ENCODE measurements at regions not wholly inside any gene's neighbourhood (a gene's known extent, or its start where the extent isn't known, plus 50 kb on each side); places are given as distances from the start of the nearest gene placed in this dataset.

DNA sequence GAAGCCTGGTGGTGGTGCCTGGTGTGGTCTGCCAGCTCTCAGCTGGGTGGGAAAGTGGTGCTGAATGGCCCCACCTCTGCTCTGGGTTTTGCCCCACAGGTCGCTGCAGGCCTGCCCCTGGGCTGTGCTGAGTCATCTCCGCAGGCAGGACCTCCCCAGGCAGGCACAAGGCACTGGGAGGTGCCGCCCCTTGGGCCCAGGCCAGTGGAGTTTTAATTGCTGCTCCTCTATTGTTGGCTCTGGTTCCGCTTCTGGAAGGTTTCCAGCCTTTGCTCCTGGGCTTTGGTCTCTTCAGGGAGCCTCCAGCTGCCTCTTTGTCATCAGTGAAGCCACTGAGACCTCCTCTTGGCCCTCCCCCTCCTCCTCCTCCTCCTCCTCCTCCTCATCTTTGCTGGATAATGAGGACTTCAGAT is 180.3 kb upstream of the GRB10 start:
- DNase-seq = no peak

DNA sequence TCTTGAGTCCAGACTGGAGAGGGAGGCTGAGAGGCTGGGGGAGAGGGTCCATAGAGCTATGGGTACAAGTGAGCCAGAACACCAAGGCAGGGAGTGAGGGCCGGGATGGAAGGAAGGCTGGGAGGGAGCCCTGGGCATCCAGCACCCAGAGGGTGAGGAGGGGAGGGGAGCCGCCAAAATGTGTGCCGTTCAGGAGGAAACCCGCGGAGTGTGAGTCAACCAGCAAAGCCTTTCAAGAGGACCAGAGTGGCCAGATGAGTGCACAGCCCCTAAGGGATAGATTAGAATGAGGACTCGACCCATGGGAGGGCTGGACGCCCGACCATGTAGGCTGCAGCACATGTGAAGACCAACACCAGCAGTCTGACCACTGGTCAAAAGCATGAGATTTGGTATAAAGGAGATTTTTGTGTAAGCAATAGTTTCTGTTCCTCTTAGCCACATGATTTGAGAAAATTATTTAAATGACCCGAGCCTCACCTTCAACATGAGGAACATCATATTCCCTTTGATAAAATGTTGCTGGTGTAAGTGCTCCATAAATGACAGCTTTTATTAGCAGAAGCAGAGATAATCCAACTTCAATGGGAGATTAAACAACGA is 179.7 kb upstream of the GRB10 start:
- no peak for DNase-seq

DNA sequence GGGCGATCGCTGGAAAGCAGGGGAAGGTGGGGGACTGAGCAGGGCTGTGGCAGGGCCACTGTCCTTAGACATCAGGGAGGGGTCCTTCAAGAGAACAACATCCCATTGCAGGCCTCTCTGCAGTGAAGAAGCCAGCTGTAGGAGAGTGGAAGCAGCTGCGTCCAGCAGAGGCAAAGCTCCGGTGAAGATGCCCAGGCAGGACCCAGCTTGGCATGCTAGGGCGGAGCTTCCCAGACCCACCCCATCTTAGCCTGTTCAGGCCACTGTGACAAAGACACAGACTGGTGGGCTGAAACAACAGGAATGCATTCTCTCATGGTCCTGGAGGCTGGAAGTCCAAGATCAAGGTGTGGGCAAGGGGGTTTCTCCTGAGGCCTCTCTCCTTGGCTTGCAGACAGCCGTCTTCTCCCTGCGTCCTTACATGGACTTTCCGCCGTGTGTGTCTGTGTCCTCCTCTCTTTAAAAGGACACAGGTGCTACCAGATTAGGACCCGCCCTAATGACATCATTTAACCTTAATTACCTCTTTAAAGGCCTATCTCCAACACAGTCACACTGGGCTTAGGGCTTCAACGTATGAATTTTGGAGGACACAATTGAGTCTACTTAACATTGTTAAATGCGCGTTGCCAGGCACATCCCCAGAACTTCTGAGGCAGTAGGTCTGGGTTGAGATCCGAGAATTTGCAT is 178.1 kb upstream of the GRB10 start:
- DNase-seq = no peak

DNA sequence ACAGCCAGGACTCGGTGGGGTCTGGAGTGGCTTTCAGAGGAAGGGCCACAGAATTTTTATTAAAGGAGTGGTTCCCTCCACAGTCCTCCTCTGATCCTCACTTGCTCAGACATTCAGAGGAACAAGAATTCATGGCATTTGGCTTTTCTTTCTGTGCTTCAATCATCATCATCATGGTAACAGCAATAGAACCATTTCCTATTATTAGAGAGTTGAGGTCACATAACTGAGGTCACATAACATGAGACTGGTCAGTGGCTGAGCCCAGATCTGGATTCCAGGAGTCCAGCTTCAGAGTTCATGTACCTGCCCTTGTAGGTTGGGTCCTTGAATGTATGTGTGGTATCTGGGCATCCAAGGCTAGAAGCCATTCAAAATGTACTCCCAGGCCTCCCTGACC is 177.3 kb upstream of the GRB10 start:
- DNase-seq = no peak

DNA sequence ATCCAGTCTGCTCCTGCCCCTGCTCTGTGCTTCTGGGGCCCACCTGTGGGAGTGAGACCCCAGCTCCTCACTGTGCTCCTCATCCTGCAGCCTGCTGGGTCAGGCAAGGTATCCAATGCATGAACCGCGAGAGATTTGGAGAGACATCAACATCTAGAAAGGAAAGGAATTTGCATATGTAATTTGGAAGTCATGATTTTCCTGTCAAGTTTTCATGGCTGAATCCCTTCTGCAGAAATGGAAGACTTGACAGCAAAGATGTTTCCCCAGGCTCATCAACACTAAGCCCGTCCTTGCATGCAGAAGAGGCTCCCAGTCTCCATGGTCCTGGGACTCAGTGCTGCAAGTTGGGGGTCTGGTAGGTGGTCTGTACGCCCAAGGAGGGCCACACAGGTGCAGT is 176.9 kb upstream of the GRB10 start:
- DNase-seq = no peak

DNA sequence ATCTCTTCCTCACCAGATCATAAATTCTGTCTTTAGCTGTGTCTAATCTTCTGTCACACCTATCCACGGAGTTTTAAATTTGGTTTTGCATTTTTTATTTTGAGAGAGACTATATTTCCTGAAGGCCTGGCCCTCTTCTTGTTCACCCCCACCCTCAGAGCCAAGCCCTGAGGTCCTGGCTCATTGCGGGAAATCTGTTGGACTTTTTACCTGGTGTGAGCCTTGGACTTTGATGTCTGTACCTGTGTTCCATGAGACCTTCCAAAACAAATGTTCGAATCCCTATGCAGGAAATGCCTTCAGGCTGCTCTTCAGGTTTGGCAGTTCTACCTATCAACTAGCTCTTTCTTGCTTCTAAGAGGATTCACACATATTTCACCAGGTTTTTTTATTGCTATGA is 175.2 kb upstream of the GRB10 start:
- no peak for DNase-seq

- no peak for DNase-seq
Observed at GRCh38 chr7:50957431-50957830, 174.7 kb upstream of the GRB10 start.

GRCh38 chr7:50956522-50957155 is 173.9 kb upstream of the GRB10 start:
- no peak for DNase-seq

DNA sequence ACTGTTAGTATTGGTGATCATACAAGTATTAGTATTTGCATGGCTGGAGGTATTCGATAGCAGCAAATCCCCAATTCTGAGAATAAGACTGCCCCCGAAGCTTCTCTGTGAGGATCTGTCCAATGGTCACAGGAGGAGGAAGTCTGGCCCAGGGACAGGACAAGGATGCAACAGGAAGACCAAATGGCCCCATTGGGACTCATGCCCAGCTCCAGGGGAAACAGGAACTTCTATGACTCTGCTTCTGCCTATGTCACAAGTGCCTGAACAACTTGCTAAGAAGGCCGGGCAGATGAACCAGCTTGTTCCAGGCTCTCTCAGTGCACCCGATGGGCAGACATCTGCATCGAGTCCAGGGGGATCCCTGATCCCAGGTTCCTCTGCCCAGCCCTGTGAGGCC is 172.0 kb upstream of the GRB10 start:
- DNase-seq = no peak

GRCh38 chr7:50954245-50954644 is 171.5 kb upstream of the GRB10 start:
- no peak for DNase-seq

- no peak for DNase-seq
Observed at GRCh38 chr7:50953820-50954219, 171.1 kb upstream of the GRB10 start.

GRCh38 chr7:50953303-50953702 is 170.6 kb upstream of the GRB10 start:
- DNase-seq = no peak

DNA sequence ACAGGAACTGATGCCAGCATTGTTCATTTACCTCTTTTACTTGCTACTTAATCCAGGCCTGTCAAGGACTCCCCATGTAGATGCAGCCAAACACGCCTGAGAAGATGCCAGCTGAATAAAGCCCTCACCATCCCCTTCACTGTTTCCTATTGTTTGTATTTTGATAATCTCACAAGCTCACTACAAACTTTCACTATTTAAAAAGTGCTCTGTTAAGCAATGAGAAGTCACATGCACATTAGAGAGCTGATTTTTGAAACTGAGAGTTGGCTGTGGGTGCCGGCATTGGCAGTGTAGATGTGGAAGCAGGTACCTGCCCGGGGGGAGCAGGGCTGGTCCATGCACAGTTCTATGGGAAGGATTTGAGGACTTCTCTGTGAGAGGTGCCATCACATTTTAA is 169.8 kb upstream of the GRB10 start:
- no peak for DNase-seq

DNA sequence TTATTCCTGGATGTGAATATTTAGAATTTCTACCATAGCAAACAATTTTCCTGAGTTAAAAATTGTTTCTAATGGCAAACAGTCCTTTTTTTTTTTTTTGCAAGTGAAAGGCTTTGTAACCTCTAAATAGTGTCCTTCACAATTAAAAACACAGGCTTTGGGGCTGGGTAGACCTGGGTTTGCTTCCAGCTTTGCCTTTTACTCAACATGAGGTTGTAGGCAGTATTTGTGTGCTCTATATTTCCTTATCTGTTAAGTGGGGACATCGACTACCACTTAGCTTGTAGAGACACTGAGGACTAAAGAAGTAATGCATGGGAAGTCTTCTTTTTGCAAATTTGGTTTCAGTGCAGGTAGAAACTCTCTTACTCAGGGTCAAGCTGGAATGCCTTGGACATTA is 169.4 kb upstream of the GRB10 start:
- no peak for DNase-seq

- DNase-seq = no peak
Observed at GRCh38 chr7:50943482-50943881, 160.8 kb upstream of the GRB10 start.

DNA sequence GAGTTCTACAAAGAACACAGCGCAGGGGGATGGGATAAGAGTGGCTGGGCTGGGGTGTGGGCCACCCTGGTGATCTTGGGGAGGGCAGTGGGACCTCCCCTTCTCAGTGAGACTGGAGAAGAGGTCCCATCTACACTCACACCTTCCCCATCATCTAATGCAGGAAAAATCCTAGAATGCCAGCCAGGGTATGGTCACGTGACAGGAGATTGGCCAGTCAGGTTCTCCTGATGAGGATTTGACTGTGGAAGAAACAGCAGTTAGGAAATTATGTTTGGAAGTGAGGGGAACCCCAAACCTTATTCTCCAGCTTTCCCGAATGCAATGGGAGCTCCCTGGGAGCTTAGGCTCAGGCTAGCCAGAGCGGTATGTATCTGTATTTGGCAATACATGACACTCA is 158.8 kb upstream of the GRB10 start:
- DNase-seq = no peak

GRCh38 chr7:50940621-50941020 is 157.9 kb upstream of the GRB10 start:
- no peak for DNase-seq

DNA sequence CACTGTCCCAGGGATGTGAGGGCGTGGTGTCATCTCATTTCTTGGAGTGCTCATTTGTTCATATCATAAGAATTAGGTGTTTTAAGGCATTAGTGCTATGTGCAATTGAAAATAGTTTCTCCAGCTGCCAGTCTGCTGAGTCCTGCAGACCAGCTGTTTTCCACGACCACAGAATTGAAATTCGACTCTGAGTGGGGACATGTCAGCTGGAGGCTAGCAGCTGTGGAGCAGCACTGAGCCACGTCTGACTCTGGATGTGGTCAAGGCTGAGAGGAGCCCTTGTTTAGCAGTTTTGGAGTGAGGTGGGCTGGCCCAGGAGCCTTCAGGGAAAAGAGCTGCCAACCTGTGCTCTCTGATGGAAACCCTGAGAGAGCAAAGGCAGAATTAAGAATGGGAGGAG is 156.3 kb upstream of the GRB10 start:
- no peak for DNase-seq

- DNase-seq = no peak
Observed at GRCh38 chr7:50937727-50938126, 155.0 kb upstream of the GRB10 start.

GRCh38 chr7:50926049-50926448 is 143.4 kb upstream of the GRB10 start:
- no peak for DNase-seq

GRCh38 chr7:50923476-50923875 is 140.8 kb upstream of the GRB10 start:
- no peak for DNase-seq

- DNase-seq = no peak
Observed at GRCh38 chr7:50921114-50921813, 138.6 kb upstream of the GRB10 start.

DNA sequence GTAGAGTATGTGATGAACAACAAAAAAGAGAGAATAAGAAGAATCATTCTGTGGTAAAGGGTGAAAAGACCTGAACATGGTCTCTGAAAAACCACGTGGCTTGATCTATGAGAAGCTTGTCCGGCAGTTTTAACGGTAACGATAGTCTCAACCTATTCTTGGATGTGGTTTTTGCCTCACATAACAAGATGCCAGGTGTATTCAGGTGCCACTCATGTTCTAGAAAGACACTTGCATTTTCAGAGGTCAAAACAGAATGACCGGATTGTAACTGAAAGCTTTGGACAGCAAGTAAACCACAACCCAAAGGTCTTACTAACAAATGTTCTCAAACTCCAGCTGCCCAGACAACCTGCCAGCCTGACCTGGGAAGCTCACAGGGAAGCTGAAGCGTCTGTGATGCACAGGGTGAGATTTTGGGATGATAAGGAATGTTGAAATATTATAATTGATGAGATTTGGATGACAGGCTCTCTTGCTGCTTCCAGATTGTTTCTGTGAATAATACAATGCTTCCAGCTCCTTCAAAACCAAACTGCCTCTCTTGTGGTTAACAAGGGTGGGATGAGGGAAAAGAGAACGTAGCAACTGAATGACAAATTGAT is 137.4 kb upstream of the GRB10 start:
- no peak for DNase-seq

Measured in skin of body (tissue), 1 donor.